ENCODE measurements at regions not wholly inside any gene's neighbourhood (a gene's known extent, or its start where the extent isn't known, plus 50 kb on each side); places are given as distances from the start of the nearest gene placed in this dataset.

DNA sequence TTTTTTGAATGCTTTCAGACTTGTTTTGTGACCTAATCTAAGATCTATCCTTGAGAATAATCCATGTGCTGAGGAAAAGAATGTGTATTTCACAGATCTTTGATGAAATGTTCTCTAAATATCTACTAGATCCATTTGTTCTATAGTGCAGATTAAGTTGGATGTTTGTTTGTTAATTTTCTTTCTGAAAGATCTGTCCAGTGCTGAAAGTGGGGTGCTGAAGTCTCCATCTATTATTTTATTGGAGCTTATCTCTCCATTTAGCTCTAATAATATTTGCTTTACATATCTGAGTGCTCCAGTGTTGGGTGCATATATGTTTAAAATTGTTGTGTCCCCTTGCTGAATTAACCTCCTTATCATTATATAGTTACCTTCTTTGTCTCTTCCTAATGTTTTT is 303.6 kb downstream of the HTR1B start:
- Mint-ChIP-seq H3K4me1 (ENCODE audit: low read depth) (no peaks in the 10 kb centered on the region), H3K4me3 (no peak overlapping the region), H3K27me3 (ENCODE audit: low read depth) (no peaks in the 10 kb centered on the region), H3K27ac (no peak overlapping the region), H3K9me3 (ENCODE audit: insufficient read depth) (peaks cover 5% of the 10 kb centered on the region), H3K36me3 (ENCODE audit: low read depth) (no peaks in the 10 kb centered on the region)
- ChIA-PET POLR2A (no interaction called here), CTCF (no interaction called here)
- DNase-seq, result no peak
- ATAC-seq, result no peak

DNA sequence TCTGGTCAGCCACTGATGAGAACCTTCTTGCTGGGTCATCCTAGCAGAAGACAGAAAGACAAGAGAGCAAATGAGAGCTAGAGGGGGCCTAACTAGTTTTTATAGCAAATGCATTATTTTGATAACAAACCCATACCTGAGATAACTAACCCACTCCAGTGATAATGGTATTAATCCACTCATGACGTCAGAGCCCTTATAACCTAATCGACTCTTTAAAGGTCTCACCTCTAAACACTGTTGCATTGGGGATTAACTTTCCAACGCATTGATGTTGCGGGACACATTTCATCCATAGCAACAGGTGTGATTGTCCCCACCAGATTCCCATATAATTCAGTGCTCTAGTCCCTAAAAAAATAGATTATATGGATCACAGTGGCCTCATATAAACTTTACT is 312.1 kb downstream of the HTR1B start:
- no peak for ATAC-seq
- POLR2A ChIA-PET, result no interaction called here
- H3K27me3 Mint-ChIP-seq (ENCODE audit: low read depth), result no peaks in the 10 kb centered on the region
- no peaks in the 10 kb centered on the region for H3K9me3 Mint-ChIP-seq (ENCODE audit: insufficient read depth)
- H3K36me3 Mint-ChIP-seq (ENCODE audit: low read depth), result no peaks in the 10 kb centered on the region
- H3K27ac Mint-ChIP-seq, result no peak overlapping the region
- DNase-seq, result no peak
- no peak overlapping the region for H3K4me3 Mint-ChIP-seq
- CTCF ChIA-PET, result no interaction called here
- H3K4me1 Mint-ChIP-seq (ENCODE audit: low read depth), result no peaks in the 10 kb centered on the region

DNA sequence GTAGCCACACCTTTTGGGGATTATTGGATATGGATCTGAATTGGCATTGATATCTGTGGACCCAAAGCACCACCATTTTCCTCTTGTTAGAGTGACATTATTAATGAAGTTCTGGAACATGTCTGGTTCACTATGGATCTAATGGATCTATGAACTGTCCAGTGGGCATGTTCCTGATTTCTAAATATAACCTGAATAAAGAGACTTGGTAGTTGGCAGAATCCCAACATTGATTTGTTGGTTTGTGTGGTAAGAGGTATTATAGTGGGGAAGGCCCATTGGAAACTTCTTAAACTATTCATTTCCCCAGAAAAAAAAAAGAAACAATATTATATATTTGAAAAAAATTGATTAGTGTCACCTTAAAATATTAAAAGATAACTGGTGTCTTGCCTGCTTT is 312.6 kb downstream of the HTR1B start:
- DNase-seq (no peak), ATAC-seq (no peak)
- no peaks in the 10 kb centered on the region for H3K4me1 Mint-ChIP-seq (ENCODE audit: low read depth)
- H3K36me3 Mint-ChIP-seq (ENCODE audit: low read depth), result no peaks in the 10 kb centered on the region
- no peak overlapping the region for H3K27ac Mint-ChIP-seq
- H3K4me3 Mint-ChIP-seq, result no peak overlapping the region
- H3K27me3 Mint-ChIP-seq (ENCODE audit: low read depth), result no peaks in the 10 kb centered on the region
- ChIA-PET POLR2A (no interaction called here), CTCF (no interaction called here)
- no peaks in the 10 kb centered on the region for H3K9me3 Mint-ChIP-seq (ENCODE audit: insufficient read depth)

DNA sequence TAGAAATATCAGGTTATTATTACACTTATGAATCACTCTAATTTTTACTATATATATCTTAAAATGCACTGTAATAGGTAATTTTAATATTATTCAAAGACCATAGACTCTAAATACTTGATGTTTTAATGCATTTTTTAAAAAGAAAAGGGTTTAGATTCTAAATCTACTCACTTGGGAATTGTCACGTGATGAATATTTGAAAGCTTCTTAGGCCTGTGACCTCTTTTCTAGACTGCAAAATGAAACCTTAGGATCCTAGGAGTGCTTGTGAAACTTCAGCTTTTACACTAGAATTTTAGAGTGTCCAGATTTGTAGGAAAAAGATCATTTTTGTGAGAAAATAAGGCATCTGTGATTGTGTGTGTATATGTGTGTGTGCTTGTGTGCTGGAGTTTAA is 318.0 kb downstream of the HTR1B start:
- DNase-seq, result no peak
- Mint-ChIP-seq H3K9me3 (ENCODE audit: insufficient read depth) (no peaks in the 10 kb centered on the region), H3K4me3 (no peak overlapping the region), H3K36me3 (ENCODE audit: low read depth) (no peaks in the 10 kb centered on the region), H3K27me3 (ENCODE audit: low read depth) (no peaks in the 10 kb centered on the region), H3K4me1 (ENCODE audit: low read depth) (no peaks in the 10 kb centered on the region), H3K27ac (no peak overlapping the region)
- POLR2A ChIA-PET, result no interaction called here
- no peak for ATAC-seq
- CTCF ChIA-PET, result no interaction called here

DNA sequence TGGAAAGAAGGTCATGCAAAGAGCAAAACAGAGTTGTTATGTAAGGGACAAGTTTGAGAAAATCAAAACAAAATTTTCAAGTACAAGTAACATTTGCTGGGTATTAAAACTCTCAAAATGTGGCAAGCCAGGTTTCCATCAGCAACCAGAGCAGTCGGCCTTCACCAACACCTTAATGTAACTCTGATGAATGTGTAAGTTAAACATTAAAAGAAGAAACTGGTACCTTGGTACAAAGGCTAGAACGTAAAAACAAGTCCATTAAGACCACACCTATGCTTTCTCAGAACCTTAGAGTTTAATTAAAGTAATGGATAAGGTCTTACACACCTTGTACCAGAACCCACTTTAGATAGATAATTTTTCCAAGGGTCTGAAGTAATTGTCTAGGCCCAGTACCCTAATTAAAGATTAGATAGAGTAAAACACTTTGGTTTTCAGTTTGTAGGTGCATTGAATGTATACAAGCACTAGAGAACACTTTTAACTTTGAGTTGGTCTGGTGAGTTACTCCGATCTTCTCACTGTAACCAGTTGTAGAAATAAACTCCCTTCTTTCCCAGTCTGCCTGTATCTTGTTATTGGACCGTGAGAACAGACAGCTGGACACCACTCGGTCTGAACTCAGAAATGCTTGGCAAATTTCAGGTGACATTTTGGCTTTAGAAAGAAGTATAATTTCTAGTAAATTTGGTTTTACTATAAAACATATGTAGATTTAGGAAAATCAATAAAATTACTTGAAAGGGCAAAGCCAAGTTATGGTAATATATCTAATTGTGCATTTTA is 319.4 kb downstream of the HTR1B start:
- no peak for ATAC-seq
- DNase-seq, result no peak
- Mint-ChIP-seq H3K9me3 (ENCODE audit: insufficient read depth) (no peaks in the 10 kb centered on the region), H3K4me3 (no peak overlapping the region), H3K36me3 (ENCODE audit: low read depth) (no peaks in the 10 kb centered on the region), H3K27ac (no peak overlapping the region), H3K4me1 (ENCODE audit: low read depth) (no peaks in the 10 kb centered on the region), H3K27me3 (ENCODE audit: low read depth) (no peaks in the 10 kb centered on the region)
- CTCF ChIA-PET, result no interaction called here
- POLR2A ChIA-PET, result no interaction called here

DNA sequence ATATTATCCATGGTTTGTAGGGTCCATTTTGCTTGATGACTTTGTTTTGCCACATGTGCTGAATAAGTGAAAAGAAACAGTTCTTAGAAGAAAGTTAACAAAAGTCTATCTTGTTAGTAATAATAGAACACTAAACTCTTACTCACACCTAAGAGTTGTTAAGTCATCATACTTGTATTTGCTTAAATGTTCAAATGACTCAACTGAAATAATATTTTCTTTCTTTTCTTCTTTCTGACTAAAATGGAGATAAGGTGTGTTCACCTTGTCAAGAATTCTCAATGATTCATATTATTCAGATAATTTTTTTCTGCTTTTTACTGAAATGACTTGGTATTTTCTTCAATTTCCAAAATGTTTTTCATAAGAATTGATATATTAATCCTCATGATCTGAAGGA is 327.2 kb downstream of the HTR1B start:
- H3K27ac Mint-ChIP-seq, result no peak overlapping the region
- H3K27me3 Mint-ChIP-seq (ENCODE audit: low read depth), result no peaks in the 10 kb centered on the region
- ChIA-PET CTCF (no interaction called here), POLR2A (no interaction called here)
- no peak for DNase-seq
- H3K36me3 Mint-ChIP-seq (ENCODE audit: low read depth), result no peaks in the 10 kb centered on the region
- no peaks in the 10 kb centered on the region for H3K4me1 Mint-ChIP-seq (ENCODE audit: low read depth)
- no peak for ATAC-seq
- no peak overlapping the region for H3K4me3 Mint-ChIP-seq
- no peaks in the 10 kb centered on the region for H3K9me3 Mint-ChIP-seq (ENCODE audit: insufficient read depth)

DNA sequence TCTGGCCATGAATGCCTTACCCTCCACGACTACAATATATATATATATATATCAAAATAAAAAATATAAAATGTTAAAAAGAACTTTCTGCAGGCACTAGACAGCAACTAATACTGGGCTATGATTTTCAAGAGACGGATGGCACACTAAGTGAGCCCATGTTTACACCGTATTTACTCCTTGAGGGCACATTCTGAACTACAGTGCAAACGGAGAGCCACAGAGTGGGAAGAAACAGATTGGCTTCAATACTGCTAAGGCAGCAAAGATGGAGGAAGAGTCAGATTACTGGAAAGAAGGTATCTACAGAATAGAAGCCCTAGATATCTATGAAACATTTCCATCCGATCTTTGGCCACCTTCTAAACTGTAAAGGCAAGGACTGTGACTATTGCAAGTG is 330.3 kb downstream of the HTR1B start:
- ChIA-PET CTCF (no interaction called here), POLR2A (no interaction called here)
- Mint-ChIP-seq H3K27me3 (ENCODE audit: low read depth) (no peaks in the 10 kb centered on the region), H3K27ac (no peak overlapping the region), H3K9me3 (ENCODE audit: insufficient read depth) (peaks cover 4% of the 10 kb centered on the region), H3K4me1 (ENCODE audit: low read depth) (no peaks in the 10 kb centered on the region), H3K36me3 (ENCODE audit: low read depth) (no peaks in the 10 kb centered on the region), H3K4me3 (no peak overlapping the region)
- ATAC-seq (no peak), DNase-seq (no peak)

DNA sequence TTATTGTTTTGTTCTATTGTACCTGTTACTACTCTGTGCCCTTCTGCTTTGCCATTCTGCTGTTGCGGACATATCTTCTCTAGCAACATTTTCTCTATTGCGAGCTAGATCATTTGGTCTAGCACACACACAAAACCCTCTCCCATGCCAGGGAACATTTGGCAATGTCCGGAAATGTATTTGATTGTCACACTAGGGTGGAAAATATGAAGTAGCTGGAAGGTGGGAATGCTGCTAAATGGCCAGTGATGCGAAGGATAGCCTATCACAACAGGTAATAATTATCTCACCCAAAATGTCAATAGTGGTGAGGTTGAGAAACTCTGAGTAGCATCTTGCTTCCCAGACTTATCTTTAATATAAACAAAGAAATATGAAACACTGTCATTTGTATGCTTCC is 331.9 kb downstream of the HTR1B start:
- Mint-ChIP-seq H3K9me3 (ENCODE audit: insufficient read depth) (peaks cover 16% of the 10 kb centered on the region), H3K4me1 (ENCODE audit: low read depth) (no peaks in the 10 kb centered on the region), H3K27ac (no peak overlapping the region), H3K27me3 (ENCODE audit: low read depth) (no peaks in the 10 kb centered on the region), H3K4me3 (no peak overlapping the region), H3K36me3 (ENCODE audit: low read depth) (no peaks in the 10 kb centered on the region)
- ATAC-seq (no peak), DNase-seq (no peak)
- CTCF ChIA-PET, result no interaction called here
- POLR2A ChIA-PET, result no interaction called here

DNA sequence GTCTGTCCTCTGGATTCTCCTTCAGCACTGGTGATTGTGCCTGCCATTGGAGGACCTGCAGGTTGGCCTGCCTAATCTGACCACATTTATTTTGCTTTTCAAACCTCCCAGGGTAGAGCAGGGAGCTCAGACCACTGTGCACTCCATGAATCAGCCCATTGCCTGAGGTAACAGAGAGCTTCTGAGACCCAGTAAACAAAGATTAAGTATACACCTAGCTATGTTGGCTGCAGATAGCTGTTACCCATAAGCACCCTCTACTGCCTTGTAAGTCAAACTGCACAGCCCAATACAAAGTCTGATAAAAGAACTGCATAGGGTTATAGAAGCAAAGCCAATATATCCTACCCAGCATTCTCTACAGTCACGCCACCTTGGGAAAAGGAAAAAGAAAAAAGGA is 338.7 kb downstream of the HTR1B start:
- Mint-ChIP-seq H3K4me1 (ENCODE audit: low read depth) (no peaks in the 10 kb centered on the region), H3K27me3 (ENCODE audit: low read depth) (no peaks in the 10 kb centered on the region), H3K36me3 (ENCODE audit: low read depth) (no peaks in the 10 kb centered on the region)

DNA sequence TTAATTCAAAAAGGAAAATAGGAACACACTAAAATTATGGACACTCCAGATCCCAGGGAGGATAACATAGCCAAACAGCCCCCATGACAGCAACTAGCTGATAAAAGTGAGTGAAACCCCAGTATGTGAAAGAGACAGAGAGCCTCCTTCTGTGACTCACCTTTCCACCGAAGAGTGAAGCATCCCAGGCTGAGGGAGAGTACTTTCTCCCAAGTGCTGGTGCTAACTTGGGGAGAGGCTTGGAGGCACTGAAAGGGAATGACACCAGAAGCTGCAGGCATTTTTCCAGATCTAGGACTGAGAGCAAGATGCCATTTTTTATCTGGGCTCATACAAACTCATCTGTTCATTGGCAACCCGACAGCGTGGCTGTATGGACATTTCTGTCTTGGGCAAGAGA is 339.8 kb downstream of the HTR1B start:
- Mint-ChIP-seq H3K4me1 (ENCODE audit: low read depth) (no peaks in the 10 kb centered on the region), H3K27me3 (ENCODE audit: low read depth) (no peaks in the 10 kb centered on the region), H3K27ac (no peak overlapping the region), H3K36me3 (ENCODE audit: low read depth) (no peaks in the 10 kb centered on the region), H3K9me3 (ENCODE audit: insufficient read depth) (peaks cover 23% of the 10 kb centered on the region), H3K4me3 (no peak overlapping the region)
- ChIA-PET POLR2A (no interaction called here), CTCF (no interaction called here)
- no peak for ATAC-seq
- no peak for DNase-seq

More for the DNA sequence above, 338.7 kb downstream of the HTR1B start:
- ChIA-PET CTCF (no interaction called here), POLR2A (no interaction called here)
- Mint-ChIP-seq H3K9me3 (ENCODE audit: insufficient read depth) (peaks cover 23% of the 10 kb centered on the region), H3K27ac (no peak overlapping the region), H3K4me3 (no peak overlapping the region)
- ATAC-seq (no peak), DNase-seq (no peak)

DNA sequence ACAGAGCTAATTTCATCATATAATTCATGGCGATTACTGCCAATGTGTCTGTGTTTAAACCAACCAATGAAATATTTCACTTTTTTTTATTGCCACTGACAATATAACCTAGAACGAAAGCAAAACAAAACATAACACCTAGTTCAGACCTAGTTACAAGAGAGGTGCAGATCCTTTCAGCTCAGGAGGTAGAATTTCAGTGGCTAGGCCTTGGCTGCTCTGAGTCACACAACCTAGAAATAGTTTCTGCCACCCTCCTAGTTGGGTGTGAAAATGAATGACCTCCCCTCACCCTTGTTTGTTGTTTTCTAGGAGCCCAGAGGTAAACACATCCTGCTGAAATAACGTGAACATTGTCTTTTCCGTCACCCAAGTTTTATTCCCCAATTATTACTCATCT is 356.3 kb downstream of the HTR1B start:
- no peak for ATAC-seq
- H3K9me3 Mint-ChIP-seq (ENCODE audit: insufficient read depth), result no peaks in the 10 kb centered on the region

DNA sequence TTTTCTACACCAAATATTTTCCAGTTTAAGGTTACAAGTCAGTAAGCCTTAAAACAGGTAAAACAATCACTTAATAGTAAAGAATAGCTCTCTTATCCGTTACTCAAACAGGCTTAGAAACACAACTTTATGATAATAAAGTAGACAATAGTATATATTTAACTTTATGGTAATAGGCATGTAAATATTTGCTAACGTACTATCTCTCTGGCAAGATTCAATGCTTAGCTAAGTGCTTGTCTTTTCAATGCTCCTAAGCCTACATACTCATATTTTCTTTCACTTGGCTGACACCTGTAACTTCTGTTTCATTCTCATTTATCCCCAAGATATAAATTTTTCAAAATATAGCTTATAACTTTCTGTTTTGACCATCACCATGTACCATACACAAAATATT is 358.2 kb downstream of the HTR1B start:
- H3K27me3 Mint-ChIP-seq (ENCODE audit: low read depth), result no peaks in the 10 kb centered on the region
- CTCF ChIA-PET, result interaction anchor here (0.9 kb wide), 1 partner anchor 60 kb away, joined by 3 read pairs; no protein-coding TSS in a partner anchor
- H3K36me3 Mint-ChIP-seq (ENCODE audit: low read depth), result no peaks in the 10 kb centered on the region
- DNase-seq (no peak), ATAC-seq (no peak)
- H3K4me1 Mint-ChIP-seq (ENCODE audit: low read depth), result no peaks in the 10 kb centered on the region
- H3K9me3 Mint-ChIP-seq (ENCODE audit: insufficient read depth), result no peaks in the 10 kb centered on the region
- POLR2A ChIA-PET, result no interaction called here
- H3K27ac Mint-ChIP-seq, result no peak overlapping the region
- no peak overlapping the region for H3K4me3 Mint-ChIP-seq

More for the DNA sequence above, 356.3 kb downstream of the HTR1B start:
- H3K27me3 Mint-ChIP-seq (ENCODE audit: low read depth), result no peaks in the 10 kb centered on the region
- no peak overlapping the region for H3K4me3 Mint-ChIP-seq
- no peak for DNase-seq
- ChIA-PET POLR2A (no interaction called here), CTCF (no interaction called here)
- no peaks in the 10 kb centered on the region for H3K4me1 Mint-ChIP-seq (ENCODE audit: low read depth)
- no peak overlapping the region for H3K27ac Mint-ChIP-seq
- no peaks in the 10 kb centered on the region for H3K36me3 Mint-ChIP-seq (ENCODE audit: low read depth)

DNA sequence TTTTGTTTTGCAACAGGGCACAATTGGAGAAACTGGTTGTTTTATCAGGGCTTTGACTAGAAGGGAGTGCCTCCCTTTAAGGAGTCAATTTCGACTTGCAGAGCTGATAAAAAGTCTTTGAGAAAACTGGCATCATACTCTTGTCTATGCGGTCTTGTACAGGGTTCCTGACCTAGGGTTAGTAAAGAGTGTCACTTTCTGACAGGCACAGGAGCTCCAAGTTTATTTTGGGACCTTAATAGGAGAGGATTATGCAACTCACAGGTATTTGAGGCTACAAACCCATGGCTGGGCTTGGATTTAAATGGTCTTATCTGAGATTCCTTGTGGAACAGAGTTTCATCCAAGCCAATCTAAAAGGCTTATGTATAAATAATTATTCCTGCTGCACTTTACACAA is 365.4 kb downstream of the HTR1B start:
- H3K27ac Mint-ChIP-seq, result no peak overlapping the region
- no peak overlapping the region for H3K4me3 Mint-ChIP-seq
- CTCF ChIA-PET, result no interaction called here
- H3K4me1 Mint-ChIP-seq (ENCODE audit: low read depth), result no peaks in the 10 kb centered on the region
- POLR2A ChIA-PET, result no interaction called here
- peaks cover 7% of the 10 kb centered on the region for H3K9me3 Mint-ChIP-seq (ENCODE audit: insufficient read depth)
- ATAC-seq (no peak), DNase-seq (no peak)
- no peaks in the 10 kb centered on the region for H3K27me3 Mint-ChIP-seq (ENCODE audit: low read depth)
- H3K36me3 Mint-ChIP-seq (ENCODE audit: low read depth), result no peaks in the 10 kb centered on the region
